ENCODE measurements at regions not wholly inside any gene's neighbourhood (a gene's known extent, or its start where the extent isn't known, plus 50 kb on each side); places are given as distances from the start of the nearest gene placed in this dataset.

DNA sequence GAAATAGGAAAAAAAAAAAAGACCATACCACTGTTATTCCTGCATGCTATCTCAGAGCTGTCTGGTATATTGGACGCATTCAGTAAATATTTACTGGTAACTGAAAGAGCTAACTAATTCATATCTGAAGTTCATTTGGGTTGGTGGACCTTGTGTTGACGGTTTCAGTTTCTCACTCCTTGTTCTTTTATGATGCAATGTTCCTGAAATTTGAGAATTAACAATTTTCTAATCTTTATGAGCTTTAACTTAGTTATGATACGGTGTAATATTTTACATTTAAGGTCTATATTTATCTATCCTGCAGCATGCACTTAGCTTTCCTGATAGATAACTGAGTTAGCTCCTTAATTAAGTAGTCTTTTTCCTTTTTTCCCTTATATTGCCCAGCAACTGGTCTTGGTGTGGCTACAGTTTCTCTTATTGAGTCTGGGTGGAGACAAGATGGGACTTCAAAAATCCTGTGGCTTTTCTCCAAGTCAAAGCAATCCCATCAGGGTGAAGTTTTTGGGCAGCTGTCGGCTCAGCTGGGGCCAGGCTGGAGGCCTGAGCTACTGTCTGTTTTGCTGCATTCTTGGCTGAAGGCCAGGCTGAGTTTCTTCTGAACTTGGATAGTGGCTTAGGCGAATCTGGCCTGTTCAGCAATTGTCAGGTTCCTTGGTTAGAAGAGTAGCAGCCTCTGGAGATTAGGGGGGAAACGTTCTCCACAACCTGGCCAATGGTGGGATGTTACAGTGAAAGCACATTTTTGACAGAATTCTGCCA, 78.4 kb upstream of the MEX3C start:
- 100% methylated on average over 2 of the region's 6 CpGs for WGBS (ENCODE audit: insufficient coverage)
- no peaks in the 10 kb centered on the region for H4K20me1 ChIP-seq (ENCODE audit: insufficient read depth, low read length)
- H3K9me3 Mint-ChIP-seq, result peaks cover 0 to 3% (median 0%) of the 10 kb centered on the region in 7 donors
- H3K27ac ChIP-seq (ENCODE audit: low read depth in 1 of 2, low read length in 2 of 2), result no peak overlapping the region
- no peak overlapping the region for H3K4me3 Mint-ChIP-seq
- no peaks in the 10 kb centered on the region for H3K9me3 ChIP-seq (replicated peaks in 1 of 2; ENCODE audit: control insufficient read depth in 1 of 2, insufficient read depth in 1 of 2, low read length in 2 of 2)
- H3K4me3 ChIP-seq (replicated peaks in 1 of 3; ENCODE audit: low read depth in 2 of 3, low read length in 3 of 3), result no peak overlapping the region
- TF ChIP-seq, protein P1, sequence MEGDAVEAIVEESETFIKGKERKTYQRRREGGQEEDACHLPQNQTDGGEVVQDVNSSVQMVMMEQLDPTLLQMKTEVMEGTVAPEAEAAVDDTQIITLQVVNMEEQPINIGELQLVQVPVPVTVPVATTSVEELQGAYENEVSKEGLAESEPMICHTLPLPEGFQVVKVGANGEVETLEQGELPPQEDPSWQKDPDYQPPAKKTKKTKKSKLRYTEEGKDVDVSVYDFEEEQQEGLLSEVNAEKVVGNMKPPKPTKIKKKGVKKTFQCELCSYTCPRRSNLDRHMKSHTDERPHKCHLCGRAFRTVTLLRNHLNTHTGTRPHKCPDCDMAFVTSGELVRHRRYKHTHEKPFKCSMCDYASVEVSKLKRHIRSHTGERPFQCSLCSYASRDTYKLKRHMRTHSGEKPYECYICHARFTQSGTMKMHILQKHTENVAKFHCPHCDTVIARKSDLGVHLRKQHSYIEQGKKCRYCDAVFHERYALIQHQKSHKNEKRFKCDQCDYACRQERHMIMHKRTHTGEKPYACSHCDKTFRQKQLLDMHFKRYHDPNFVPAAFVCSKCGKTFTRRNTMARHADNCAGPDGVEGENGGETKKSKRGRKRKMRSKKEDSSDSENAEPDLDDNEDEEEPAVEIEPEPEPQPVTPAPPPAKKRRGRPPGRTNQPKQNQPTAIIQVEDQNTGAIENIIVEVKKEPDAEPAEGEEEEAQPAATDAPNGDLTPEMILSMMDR (IDR thresholded peaks at IDR 0.05), result no peak
- intact Hi-C loops (cut with micrococcal nuclease), result no loop called here
- H3K4me2 ChIP-seq (replicated peaks; ENCODE audit: extremely low read depth, low read length, poor library complexity, severe bottlenecking), result no peak overlapping the region
- no peaks in the 10 kb centered on the region for H3K4me1 Mint-ChIP-seq
- H3K36me3 ChIP-seq (replicated peaks in 1 of 2; ENCODE audit: control insufficient read depth in 1 of 2, insufficient read depth in 2 of 2, low read length in 2 of 2), result no peaks in the 10 kb centered on the region
- H3K9ac ChIP-seq (ENCODE audit: insufficient read depth, low read length, poor library complexity, severe bottlenecking), result no peak overlapping the region
- H3K36me3 Mint-ChIP-seq, result no peaks in the 10 kb centered on the region
- no peak for DNase-seq
- peaks cover 3 to 5% (median 5%) of the 10 kb centered on the region in 3 donors for H3K27me3 Mint-ChIP-seq (ENCODE audit: low read depth in 3 of 3)
- H2AFZ ChIP-seq (ENCODE audit: insufficient read depth, low read depth, low read length, poor library complexity, severe bottlenecking), result no peak overlapping the region
- no peaks in the 10 kb centered on the region for H3K79me2 ChIP-seq (ENCODE audit: insufficient read depth, low read length)
- H3K27ac Mint-ChIP-seq, result peak overlapping the region in 1 of 7 donors; percentile 3
- no peaks in the 10 kb centered on the region for H3K27me3 ChIP-seq (ENCODE audit: control insufficient read depth in 2 of 2, insufficient read depth in 2 of 2, low read length in 2 of 2)
- H3K4me1 ChIP-seq (ENCODE audit: control insufficient read depth in 1 of 2, insufficient read depth in 2 of 2, low read length in 2 of 2), result no peaks in the 10 kb centered on the region

DNA sequence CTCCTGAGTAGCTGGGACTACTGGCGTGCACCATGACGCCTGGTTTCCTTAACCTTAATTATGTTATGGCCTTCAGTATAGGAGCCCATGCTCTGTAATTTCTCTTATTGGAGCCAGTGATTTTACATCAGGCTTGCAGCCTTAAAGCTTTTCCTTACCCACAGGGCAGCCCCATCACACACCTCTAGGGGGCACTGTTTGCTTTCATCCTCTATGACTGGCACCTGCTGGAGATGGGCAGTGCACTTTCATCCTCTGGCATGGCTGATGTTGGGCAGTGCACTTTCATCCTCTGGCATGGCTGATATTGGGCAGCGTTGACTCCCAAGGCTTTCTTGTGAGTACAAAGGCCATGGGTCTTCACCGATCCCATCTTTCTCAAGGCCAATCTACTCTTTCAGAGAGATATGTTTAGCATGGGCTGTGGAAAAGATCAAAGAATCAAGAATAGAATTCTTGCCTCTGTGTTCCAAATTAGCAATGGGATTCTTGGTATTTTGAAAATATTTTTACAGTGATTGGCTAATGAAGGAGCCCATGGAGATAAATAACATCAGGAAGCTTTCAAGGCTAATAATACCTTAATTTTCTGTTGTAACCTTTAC, 80.7 kb upstream of the MEX3C start:
- intact Hi-C loops (cut with micrococcal nuclease), result no loop called here
- TF ChIP-seq, protein P1 (IDR thresholded peaks at IDR 0.05), result peak; percentile 53
- Mint-ChIP-seq H3K27me3 (ENCODE audit: low read depth in 3 of 3) (peaks cover 2 to 7% (median 7%) of the 10 kb centered on the region in 3 donors), H3K4me3 (no peak overlapping the region), H3K27ac (no peak overlapping the region), H3K9me3 (no peaks in the 10 kb centered on the region), H3K36me3 (no peaks in the 10 kb centered on the region), H3K4me1 (no peaks in the 10 kb centered on the region)
- Histone ChIP-seq H3K4me2 (replicated peaks; ENCODE audit: extremely low read depth, low read length, poor library complexity, severe bottlenecking) (no peak overlapping the region), H3K27ac (ENCODE audit: low read depth in 1 of 2, low read length in 2 of 2) (no peak overlapping the region), H3K79me2 (ENCODE audit: insufficient read depth, low read length) (no peaks in the 10 kb centered on the region), H3K36me3 (replicated peaks in 1 of 2; ENCODE audit: control insufficient read depth in 1 of 2, insufficient read depth in 2 of 2, low read length in 2 of 2) (no peaks in the 10 kb centered on the region), H4K20me1 (ENCODE audit: insufficient read depth, low read length) (no peaks in the 10 kb centered on the region), H3K4me3 (replicated peaks in 1 of 3; ENCODE audit: low read depth in 2 of 3, low read length in 3 of 3) (no peak overlapping the region), H3K9me3 (replicated peaks in 1 of 2; ENCODE audit: control insufficient read depth in 1 of 2, insufficient read depth in 1 of 2, low read length in 2 of 2) (no peaks in the 10 kb centered on the region), H3K9ac (ENCODE audit: insufficient read depth, low read length, poor library complexity, severe bottlenecking) (no peak overlapping the region), H3K27me3 (ENCODE audit: control insufficient read depth in 2 of 2, insufficient read depth in 2 of 2, low read length in 2 of 2) (no peaks in the 10 kb centered on the region), H2AFZ (ENCODE audit: insufficient read depth, low read depth, low read length, poor library complexity, severe bottlenecking) (no peak overlapping the region), H3K4me1 (ENCODE audit: control insufficient read depth in 1 of 2, insufficient read depth in 2 of 2, low read length in 2 of 2) (no peaks in the 10 kb centered on the region)
- DNase-seq, result peak; percentile 5 to 29 (median 9)
- 100% methylated on average over 1 of the region's 4 CpGs for WGBS (ENCODE audit: insufficient coverage)

All from CD14-positive monocyte (primary cell).